ENCODE measurements at regions not wholly inside any gene's neighbourhood (a gene's known extent, or its start where the extent isn't known, plus 50 kb on each side); places are given as distances from the start of the nearest gene placed in this dataset.
"Not testable (repeated sequence)": the region's sequence is repeated elsewhere in the genome, so short reads cannot be mapped to it uniquely, and the experiment has no call there.

- TF ChIP-seq REST (IDR thresholded peaks at IDR 0.05; ENCODE audit: unreplicated experiment); POLR2AphosphoS5 (IDR thresholded peaks at IDR 0.05; ENCODE audit: low read depth); CTCF (conservative IDR thresholded peaks at IDR 0.05; ENCODE audit: low read depth in 2 of 2); JUNB (IDR thresholded peaks at IDR 0.05; ENCODE audit: unreplicated experiment); NANOG (IDR thresholded peaks at IDR 0.05; ENCODE audit: borderline replicate concordance); ETS1 (IDR thresholded peaks at IDR 0.05); CREB1 (CRISPR knock-in tag; IDR thresholded peaks at IDR 0.05; ENCODE audit: low read depth); EZH2 (IDR thresholded peaks at IDR 0.05; ENCODE audit: low read depth, unreplicated experiment); EZH2phosphoT487 (IDR thresholded peaks at IDR 0.05; ENCODE audit: unreplicated experiment); STAT1 (IDR thresholded peaks at IDR 0.05; ENCODE audit: unreplicated experiment); ZNF331 (CRISPR knock-in tag; IDR thresholded peaks at IDR 0.05; ENCODE audit: low read depth); ZNF114 (CRISPR knock-in tag; IDR thresholded peaks at IDR 0.05); ZNF462 (CRISPR knock-in tag; IDR thresholded peaks at IDR 0.05): not testable (repeated sequence)
Observed at GRCh38 chr6:27127874-27128273, 119.6 kb upstream of the PRSS16 start.
